Colonic mucosa (tissue), 4 donors: ENCODE measurements at regions not wholly inside any gene's neighbourhood (a gene's known extent, or its start where the extent isn't known, plus 50 kb on each side); places are given as distances from the start of the nearest gene placed in this dataset.

Experiments
- DNase-seq: peaks from one replicate; pipeline ENCODE4 v3.0.0-alpha.2; 2020
- H3K27ac ChIP-seq: fragments of 200-600 bp; one replicate; pipeline ENCODE4 v1.8.0; 2021
- H3K27me3 ChIP-seq: fragments of 200-600 bp; one replicate; pipeline ENCODE4 v1.8.0; 2021
- H3K36me3 ChIP-seq: fragments of 200-600 bp; one replicate; pipeline ENCODE4 v1.8.0; 2021
- H3K4me1 ChIP-seq: fragments of 200-600 bp; one replicate; pipeline ENCODE4 v1.8.0; 2021; ENCODE audit warnings: mild to moderate bottlenecking
- H3K4me3 ChIP-seq: fragments of 200-600 bp; one replicate; pipeline ENCODE4 v1.8.0; 2021
- H3K9ac ChIP-seq, 2 donors: one replicate each; pipeline ENCODE4 v1.7.0; 2013; ENCODE audit warnings: control low read depth in 2 of 2, low read depth in 2 of 2, low read length in 2 of 2
- H3K9me3 ChIP-seq: fragments of 200-600 bp; one replicate; pipeline ENCODE4 v1.8.0; 2021
- CTCF ChIP-seq: fragments of 200-600 bp; IDR thresholded peaks from one replicate; pipeline ENCODE4 v1.8.0; 2022; ENCODE audit warnings: antibody characterized with exemption, mild to moderate bottlenecking
- intact Hi-C: fragments of 100-400 bp; cut with DNase I; formaldehyde crosslinking; loops from one replicate; pipeline ENCODE4 v1.14.1; 2022
- donor health status: healthy.
- donor health status: DM: no; HTN: no; CAD: no.
- donor health status: DM: no; HTN: no; CAD: no.

- no peaks in the 10 kb centered on the region for H3K9me3 ChIP-seq
- no peak for DNase-seq
- no peak for TF ChIP-seq CTCF
- H3K9ac ChIP-seq: no peak overlapping the region
- H3K27me3 ChIP-seq: no peaks in the 10 kb centered on the region
- H3K4me3 ChIP-seq: no peak overlapping the region
- H3K4me1 ChIP-seq: no peaks in the 10 kb centered on the region
- H3K27ac ChIP-seq: no peak overlapping the region
- intact Hi-C loops: no loop called here
- no peaks in the 10 kb centered on the region for H3K36me3 ChIP-seq
Observed at GRCh38 chr21:31530364-31530763, 129.1 kb upstream of the SOD1 start.

GRCh38 chr21:31529406-31529805 is 130.1 kb upstream of the SOD1 start:
- Histone ChIP-seq H3K9me3 (no peaks in the 10 kb centered on the region), H3K27ac (no peak overlapping the region), H3K9ac (no peak overlapping the region), H3K4me3 (no peak overlapping the region), H3K36me3 (no peaks in the 10 kb centered on the region), H3K27me3 (no peaks in the 10 kb centered on the region), H3K4me1 (no peaks in the 10 kb centered on the region)
- TF ChIP-seq CTCF: no peak
- DNase-seq: no peak
- intact Hi-C loops: no loop called here

DNA sequence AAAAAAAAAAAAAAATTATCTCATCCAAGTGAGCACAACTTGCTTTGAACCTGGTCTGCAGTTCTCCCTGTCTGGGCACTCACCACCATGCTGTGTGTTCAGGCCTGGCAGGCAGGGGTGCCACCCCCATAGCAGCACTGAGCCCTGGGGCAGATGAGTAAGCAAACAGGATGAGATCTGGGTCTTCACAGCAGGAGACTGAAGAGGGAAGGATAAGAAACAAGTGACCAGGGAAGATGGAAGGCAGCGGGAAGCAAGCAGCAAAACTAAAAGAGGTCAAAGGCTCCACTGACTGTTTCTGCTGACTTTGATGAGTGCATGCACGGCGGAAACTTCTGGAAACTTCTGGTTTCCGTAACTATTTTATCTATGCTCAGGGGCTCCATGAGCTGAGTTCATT is 133.5 kb upstream of the SOD1 start:
- DNase-seq: no peak
- TF ChIP-seq CTCF: no peak
- Histone ChIP-seq H3K9me3 (no peaks in the 10 kb centered on the region), H3K27ac (no peak overlapping the region), H3K27me3 (no peaks in the 10 kb centered on the region), H3K36me3 (no peaks in the 10 kb centered on the region), H3K4me3 (no peak overlapping the region), H3K9ac (no peak overlapping the region), H3K4me1 (no peaks in the 10 kb centered on the region)
- intact Hi-C loops: no loop called here

DNA sequence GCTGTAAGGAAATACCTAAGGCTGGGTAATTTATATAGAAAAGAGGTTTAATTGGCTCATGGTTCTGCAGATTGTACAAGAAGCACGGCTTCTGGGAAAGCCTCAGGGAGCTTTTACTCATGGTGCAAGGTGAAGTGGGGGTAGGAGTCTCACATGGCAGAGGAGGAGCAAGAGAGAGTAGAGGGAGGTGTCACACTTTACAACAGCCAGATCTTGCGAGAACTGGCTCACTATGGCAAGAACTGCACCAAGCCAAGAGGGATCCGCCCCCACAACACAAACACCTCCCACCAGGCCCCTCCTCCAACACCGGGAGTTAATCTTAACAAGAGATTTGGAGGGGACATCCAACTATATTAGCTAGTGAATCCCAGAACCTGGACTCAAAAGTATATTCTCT is 135.4 kb upstream of the SOD1 start:
- no peaks in the 10 kb centered on the region for H3K36me3 ChIP-seq
- H3K4me1 ChIP-seq: no peaks in the 10 kb centered on the region
- intact Hi-C loops: no loop called here
- H3K27me3 ChIP-seq: no peaks in the 10 kb centered on the region
- DNase-seq: no peak
- no peak for TF ChIP-seq CTCF
- H3K27ac ChIP-seq: no peak overlapping the region
- H3K4me3 ChIP-seq: no peak overlapping the region
- no peak overlapping the region for H3K9ac ChIP-seq
- no peaks in the 10 kb centered on the region for H3K9me3 ChIP-seq

- no peaks in the 10 kb centered on the region for H3K4me1 ChIP-seq
- H3K9ac ChIP-seq: no peak overlapping the region
- no peak overlapping the region for H3K4me3 ChIP-seq
- TF ChIP-seq CTCF: no peak
- H3K27me3 ChIP-seq: no peaks in the 10 kb centered on the region
- no peaks in the 10 kb centered on the region for H3K9me3 ChIP-seq
- no peak for DNase-seq
- H3K27ac ChIP-seq: no peak overlapping the region
- intact Hi-C loops: no loop called here
- H3K36me3 ChIP-seq: no peaks in the 10 kb centered on the region
Observed at GRCh38 chr21:31521515-31521914, 138.0 kb upstream of the SOD1 start.

- Histone ChIP-seq H3K36me3 (no peaks in the 10 kb centered on the region), H3K9ac (no peak overlapping the region), H3K4me1 (no peaks in the 10 kb centered on the region)
Observed at GRCh38 chr21:31520561-31521098, 138.9 kb upstream of the SOD1 start.

More at GRCh38 chr21:31520561-31521098, 138.9 kb upstream of the SOD1 start:
- no peak for TF ChIP-seq CTCF
- Histone ChIP-seq H3K27ac (no peak overlapping the region), H3K27me3 (no peaks in the 10 kb centered on the region), H3K4me3 (no peak overlapping the region), H3K9me3 (no peaks in the 10 kb centered on the region)
- DNase-seq: no peak
- intact Hi-C loops: no loop called here
